ENCODE measurements at regions not wholly inside any gene's neighbourhood (a gene's known extent, or its start where the extent isn't known, plus 50 kb on each side); places are given as distances from the start of the nearest gene placed in this dataset.

DNA sequence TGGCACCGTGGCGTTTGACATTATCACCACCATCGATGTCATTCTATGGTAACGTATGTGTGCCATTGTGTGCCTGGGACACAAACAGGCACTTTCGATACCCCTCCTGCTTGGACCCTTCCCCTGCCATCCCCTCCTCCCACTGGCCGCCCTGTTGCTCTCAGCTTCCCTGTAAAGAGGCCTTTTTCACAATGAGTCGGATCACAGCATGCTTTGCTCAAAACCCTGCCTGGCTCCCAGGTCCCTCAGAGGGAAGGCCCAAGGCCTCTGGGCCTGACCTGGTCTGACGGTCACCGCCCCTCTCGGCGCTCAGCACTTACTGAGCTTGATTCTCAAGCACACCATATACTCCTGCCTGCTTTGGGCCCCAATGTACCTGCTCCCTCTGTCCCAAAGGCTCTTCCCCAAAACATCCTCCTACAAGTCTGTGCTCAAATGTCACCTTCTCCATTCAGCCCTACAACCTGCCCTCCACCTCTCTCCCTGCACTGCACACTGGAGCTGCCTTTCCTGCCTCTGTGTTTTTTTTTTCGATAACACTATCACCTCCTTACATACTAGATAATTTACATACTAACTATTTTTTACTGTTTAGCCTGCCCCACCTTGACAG lies 303.8 kb downstream of the SOX9 start:
- intact Hi-C loops (cut with DNase I) = no loop called here
- no peak overlapping the region for H3K27ac ChIP-seq
- H3K4me3 ChIP-seq = no peak overlapping the region
- H3K27me3 ChIP-seq = no peaks in the 10 kb centered on the region
- TF ChIP-seq, protein P1, sequence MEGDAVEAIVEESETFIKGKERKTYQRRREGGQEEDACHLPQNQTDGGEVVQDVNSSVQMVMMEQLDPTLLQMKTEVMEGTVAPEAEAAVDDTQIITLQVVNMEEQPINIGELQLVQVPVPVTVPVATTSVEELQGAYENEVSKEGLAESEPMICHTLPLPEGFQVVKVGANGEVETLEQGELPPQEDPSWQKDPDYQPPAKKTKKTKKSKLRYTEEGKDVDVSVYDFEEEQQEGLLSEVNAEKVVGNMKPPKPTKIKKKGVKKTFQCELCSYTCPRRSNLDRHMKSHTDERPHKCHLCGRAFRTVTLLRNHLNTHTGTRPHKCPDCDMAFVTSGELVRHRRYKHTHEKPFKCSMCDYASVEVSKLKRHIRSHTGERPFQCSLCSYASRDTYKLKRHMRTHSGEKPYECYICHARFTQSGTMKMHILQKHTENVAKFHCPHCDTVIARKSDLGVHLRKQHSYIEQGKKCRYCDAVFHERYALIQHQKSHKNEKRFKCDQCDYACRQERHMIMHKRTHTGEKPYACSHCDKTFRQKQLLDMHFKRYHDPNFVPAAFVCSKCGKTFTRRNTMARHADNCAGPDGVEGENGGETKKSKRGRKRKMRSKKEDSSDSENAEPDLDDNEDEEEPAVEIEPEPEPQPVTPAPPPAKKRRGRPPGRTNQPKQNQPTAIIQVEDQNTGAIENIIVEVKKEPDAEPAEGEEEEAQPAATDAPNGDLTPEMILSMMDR (IDR thresholded peaks at IDR 0.05) = no peak
- H3K9me3 ChIP-seq = no peaks in the 10 kb centered on the region
- no peak for DNase-seq
- no peaks in the 10 kb centered on the region for H3K36me3 ChIP-seq
- no peak for ATAC-seq
- H3K4me1 ChIP-seq = no peaks in the 10 kb centered on the region

DNA sequence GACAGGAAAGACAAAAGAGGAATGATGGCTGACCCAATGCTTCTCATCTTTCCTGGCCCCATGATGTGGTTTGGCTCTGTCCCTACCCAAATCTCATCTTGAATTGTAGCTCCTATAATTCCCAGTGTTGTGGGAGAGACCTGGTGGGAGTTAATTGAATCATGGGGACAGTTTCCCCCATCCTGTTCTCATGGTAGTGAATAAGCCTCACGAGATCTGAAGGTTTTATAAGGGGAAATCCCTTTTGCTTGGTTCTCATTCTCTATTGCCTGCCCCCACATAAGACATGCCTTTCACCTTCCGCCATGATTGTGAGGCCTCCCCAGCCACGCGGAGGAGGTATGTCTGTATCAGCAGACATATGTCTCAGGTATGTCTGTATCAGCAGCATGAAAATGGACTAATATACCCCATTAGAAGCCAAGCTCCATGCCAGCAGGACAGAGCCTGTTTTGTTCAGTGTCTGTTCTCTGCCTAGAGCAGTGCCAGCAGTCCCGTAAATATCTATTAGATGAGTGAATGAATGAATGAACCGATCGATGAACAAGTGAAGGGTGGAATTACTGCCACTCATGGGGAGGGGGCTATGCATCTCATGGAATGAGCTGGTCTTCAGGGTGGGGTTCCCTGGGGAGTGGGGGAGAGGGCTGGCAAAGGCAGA lies 304.4 kb downstream of the SOX9 start:
- H3K4me3 ChIP-seq = no peak overlapping the region
- TF ChIP-seq, protein P1 (IDR thresholded peaks at IDR 0.05) = no peak
- intact Hi-C loops (cut with DNase I) = no loop called here
- H3K27me3 ChIP-seq = no peaks in the 10 kb centered on the region
- ATAC-seq (no peak), DNase-seq (no peak)
- H3K9me3 ChIP-seq = no peaks in the 10 kb centered on the region
- no peak overlapping the region for H3K27ac ChIP-seq
- no peaks in the 10 kb centered on the region for H3K36me3 ChIP-seq
- no peaks in the 10 kb centered on the region for H3K4me1 ChIP-seq

DNA sequence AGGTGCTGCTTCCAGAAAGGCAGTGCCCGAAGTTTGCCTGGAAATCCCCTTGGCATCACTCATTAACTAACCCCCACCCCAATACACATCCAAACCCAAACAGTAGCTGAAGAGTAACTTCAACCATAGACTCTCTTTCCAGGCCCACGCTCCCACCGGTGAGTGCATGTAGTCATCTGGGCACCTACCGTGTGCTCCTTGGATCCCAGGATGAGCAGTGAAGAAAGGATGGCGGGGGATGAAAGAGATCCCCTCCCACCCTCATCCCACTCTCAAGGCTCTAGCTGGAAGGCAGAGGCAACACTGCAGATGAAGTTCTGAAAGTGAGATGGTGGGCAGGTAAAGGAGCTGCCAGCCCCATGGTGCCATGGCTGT lies 305.0 kb downstream of the SOX9 start:
- Histone ChIP-seq H3K9me3 (no peaks in the 10 kb centered on the region), H3K27me3 (no peaks in the 10 kb centered on the region), H3K36me3 (no peaks in the 10 kb centered on the region), H3K4me3 (no peak overlapping the region), H3K27ac (no peak overlapping the region), H3K4me1 (no peaks in the 10 kb centered on the region)
- intact Hi-C loops (cut with DNase I) = no loop called here
- ATAC-seq (no peak), DNase-seq (no peak)
- TF ChIP-seq, protein P1 (IDR thresholded peaks at IDR 0.05) = no peak

DNA sequence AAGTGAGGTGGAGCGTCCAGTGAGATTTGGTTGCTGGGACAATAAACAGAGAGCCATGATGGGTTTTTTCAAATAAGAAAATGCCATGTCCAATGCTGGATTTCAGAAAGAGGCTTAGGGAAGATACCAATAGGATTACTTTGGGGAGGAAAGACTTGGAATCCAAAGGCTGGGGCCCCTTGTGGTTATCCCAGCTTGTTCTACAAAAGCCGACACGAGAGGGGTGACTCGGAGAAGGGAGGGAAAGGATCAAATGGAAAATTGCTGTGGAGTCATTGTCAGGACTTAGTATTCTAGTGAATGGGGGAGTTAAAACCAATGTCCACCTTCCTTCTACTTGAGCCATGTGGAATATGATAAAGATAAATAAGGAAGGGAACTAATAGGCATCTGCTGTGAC lies 305.5 kb downstream of the SOX9 start:
- no peak overlapping the region for H3K4me3 ChIP-seq
- TF ChIP-seq, protein P1 (IDR thresholded peaks at IDR 0.05) = no peak
- no peaks in the 10 kb centered on the region for H3K36me3 ChIP-seq
- DNase-seq = no peak
- no peaks in the 10 kb centered on the region for H3K9me3 ChIP-seq
- no peaks in the 10 kb centered on the region for H3K4me1 ChIP-seq
- no peak overlapping the region for H3K27ac ChIP-seq
- intact Hi-C loops (cut with DNase I) = no loop called here
- H3K27me3 ChIP-seq = no peaks in the 10 kb centered on the region
- ATAC-seq = no peak

DNA sequence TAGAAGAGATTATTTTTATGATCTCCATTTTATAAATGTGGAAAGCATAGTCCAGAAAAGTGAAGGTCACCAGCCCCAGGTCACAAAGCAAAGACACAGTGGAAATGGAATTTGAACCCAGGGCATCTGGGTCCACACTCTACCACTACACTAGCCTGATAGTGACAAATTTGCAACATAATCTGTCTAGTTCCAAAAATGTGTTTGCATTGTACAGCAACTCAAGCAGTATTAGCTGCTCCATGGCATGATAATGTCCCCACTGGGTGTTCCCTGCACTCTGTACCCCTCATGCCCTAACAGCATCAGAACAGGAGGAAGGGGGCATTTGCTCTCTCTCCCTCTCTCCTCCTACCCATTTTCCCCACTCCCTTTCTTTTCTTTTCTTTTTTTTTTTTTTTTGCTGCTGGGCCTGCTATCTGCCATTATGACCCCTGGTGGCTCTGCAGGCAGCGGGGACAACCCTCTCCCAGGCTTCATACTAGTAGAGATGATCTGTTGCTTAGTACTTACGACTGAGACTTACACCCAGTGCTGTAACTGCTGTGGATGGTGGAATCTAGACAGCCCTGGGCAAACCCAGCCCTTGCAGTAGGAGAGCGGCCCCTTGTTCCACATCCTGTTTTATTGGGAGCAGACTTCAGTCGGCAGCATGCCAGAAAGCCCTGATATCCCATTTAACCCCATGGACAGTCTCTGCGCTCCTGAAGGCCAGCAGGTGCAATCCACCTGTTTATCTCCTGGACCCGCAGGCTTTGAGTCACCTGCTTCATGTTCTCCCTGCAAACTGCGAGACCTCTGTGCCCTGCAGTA lies 306.3 kb downstream of the SOX9 start:
- Histone ChIP-seq H3K36me3 (no peaks in the 10 kb centered on the region), H3K4me1 (no peaks in the 10 kb centered on the region), H3K27me3 (no peaks in the 10 kb centered on the region), H3K27ac (no peak overlapping the region), H3K9me3 (no peaks in the 10 kb centered on the region), H3K4me3 (no peak overlapping the region)
- no peak for DNase-seq
- ATAC-seq = no peak
- TF ChIP-seq, protein P1 (IDR thresholded peaks at IDR 0.05) = no peak
- intact Hi-C loops (cut with DNase I) = no loop called here
